Peyer's patch (tissue), 4 donors: ENCODE measurements at regions not wholly inside any gene's neighbourhood (a gene's known extent, or its start where the extent isn't known, plus 50 kb on each side); places are given as distances from the start of the nearest gene placed in this dataset.
"Not testable (repeated sequence)": the region's sequence is repeated elsewhere in the genome, so short reads cannot be mapped to it uniquely, and the experiment has no call there.

Experiments
- DNase-seq, 3 donors: peaks; one replicate each; pipeline ENCODE4 v3.0.0-alpha.2; 2017 to 2019
- H3K27ac ChIP-seq, 4 donors: fragments of 200-600 bp; sonication (generic); one replicate each; pipeline ENCODE4 v1.5.1; 2016 to 2019
- H3K27me3 ChIP-seq, 2 donors: fragments of 200-600 bp; sonication (generic); one replicate each; pipeline ENCODE4 v1.5.1; 2019
- H3K36me3 ChIP-seq, 3 donors: fragments of 200-600 bp; sonication (generic); one replicate each; pipeline ENCODE4 v1.5.1; 2016 to 2019
- H3K4me1 ChIP-seq, 4 donors: fragments of 200-600 bp; sonication (generic); one replicate each; pipeline ENCODE4 v1.5.1; 2016 to 2019
- H3K4me3 ChIP-seq, 4 donors: fragments of 200-600 bp; sonication (generic); 1 replicate in 3 of 4; 2 replicates in 1 of 4; pipeline ENCODE4 v1.5.1; 2016 to 2019; ENCODE audit warnings: mild to moderate bottlenecking in 1 of 4
- H3K9me3 ChIP-seq, 4 donors: fragments of 200-600 bp; sonication (generic); one replicate each; pipeline ENCODE4 v1.5.1; 2016 to 2019; ENCODE audit warnings: mild to moderate bottlenecking in 1 of 4
- CTCF ChIP-seq, 6 experiments: fragments of 450-650 bp in 4 of 6; fragments of 200-600 bp in 2 of 6; sonication (generic) in 1 of 6; IDR thresholded peaks; one replicate each; pipeline ENCODE4 v1.5.1; 2017 to 2019; ENCODE audit warnings: antibody characterized with exemption in 6 of 6, mild to moderate bottlenecking in 3 of 6, moderate library complexity in 1 of 6
- POLR2A ChIP-seq, 2 donors: fragments of 450-650 bp; IDR thresholded peaks; one replicate each; pipeline ENCODE4 v1.5.1; 2017; ENCODE audit warnings: antibody characterized with exemption in 2 of 2, mild to moderate bottlenecking in 2 of 2, moderate library complexity in 2 of 2

- TF ChIP-seq POLR2A (IDR thresholded peaks at IDR 0.05): no peak
- TF ChIP-seq CTCF (IDR thresholded peaks at IDR 0.05): no peak
- no peak for DNase-seq
- no peak overlapping the region for H3K4me3 ChIP-seq
- no peaks in the 10 kb centered on the region for H3K4me1 ChIP-seq
- no peaks in the 10 kb centered on the region for H3K9me3 ChIP-seq
- no peaks in the 10 kb centered on the region for H3K36me3 ChIP-seq
- H3K27ac ChIP-seq: no peak overlapping the region
- H3K27me3 ChIP-seq: no peaks in the 10 kb centered on the region
These were observed 360.2 kb downstream of the GLUD2 start for GRCh38 chrX:121407627-121408026.

GRCh38 chrX:121431514-121431913, 384.1 kb downstream of the GLUD2 start:
- H3K36me3 ChIP-seq, H3K27me3 ChIP-seq, H3K9me3 ChIP-seq, DNase-seq, H3K27ac ChIP-seq, H3K4me3 ChIP-seq, H3K4me1 ChIP-seq: not testable (repeated sequence)

- no peak overlapping the region for H3K4me3 ChIP-seq
- no peaks in the 10 kb centered on the region for H3K27me3 ChIP-seq
- DNase-seq: no peak
- no peaks in the 10 kb centered on the region for H3K36me3 ChIP-seq
- TF ChIP-seq POLR2A (IDR thresholded peaks at IDR 0.05): no peak
- no peak for TF ChIP-seq CTCF (IDR thresholded peaks at IDR 0.05)
- H3K9me3 ChIP-seq: no peaks in the 10 kb centered on the region
- H3K4me1 ChIP-seq: no peaks in the 10 kb centered on the region
- no peak overlapping the region for H3K27ac ChIP-seq
These were observed 385.9 kb downstream of the GLUD2 start for GRCh38 chrX:121433289-121433688.

GRCh38 chrX:121437666-121438065, 390.3 kb downstream of the GLUD2 start:
- H3K27me3 ChIP-seq, H3K27ac ChIP-seq, H3K4me3 ChIP-seq, H3K9me3 ChIP-seq, H3K4me1 ChIP-seq, DNase-seq, H3K36me3 ChIP-seq: not testable (repeated sequence)

GRCh38 chrX:121455890-121456289, 408.5 kb downstream of the GLUD2 start:
- Histone ChIP-seq H3K36me3 (no peaks in the 10 kb centered on the region), H3K4me3 (no peak overlapping the region), H3K9me3 (no peaks in the 10 kb centered on the region), H3K4me1 (no peaks in the 10 kb centered on the region), H3K27me3 (no peaks in the 10 kb centered on the region), H3K27ac (no peak overlapping the region)
- TF ChIP-seq POLR2A (IDR thresholded peaks at IDR 0.05) (no peak), CTCF (IDR thresholded peaks at IDR 0.05) (no peak)
- DNase-seq: no peak

GRCh38 chrX:121456315-121456714, 408.9 kb downstream of the GLUD2 start:
- DNase-seq: no peak
- no peak overlapping the region for H3K4me3 ChIP-seq

GRCh38 chrX:121457096-121457495, 409.7 kb downstream of the GLUD2 start:
- DNase-seq: no peak
- Histone ChIP-seq H3K27ac (no peak overlapping the region), H3K27me3 (no peaks in the 10 kb centered on the region), H3K36me3 (no peaks in the 10 kb centered on the region), H3K9me3 (no peaks in the 10 kb centered on the region), H3K4me1 (no peaks in the 10 kb centered on the region), H3K4me3 (no peak overlapping the region)
- no peak for TF ChIP-seq CTCF (IDR thresholded peaks at IDR 0.05)
- no peak for TF ChIP-seq POLR2A (IDR thresholded peaks at IDR 0.05)

More at GRCh38 chrX:121456315-121456714, 408.9 kb downstream of the GLUD2 start:
- H3K27ac ChIP-seq: no peak overlapping the region
- H3K27me3 ChIP-seq: no peaks in the 10 kb centered on the region
- no peak for TF ChIP-seq POLR2A (IDR thresholded peaks at IDR 0.05)
- no peaks in the 10 kb centered on the region for H3K9me3 ChIP-seq
- H3K36me3 ChIP-seq: no peaks in the 10 kb centered on the region
- no peaks in the 10 kb centered on the region for H3K4me1 ChIP-seq
